GM23248 (cell line): ENCODE measurements at regions not wholly inside any gene's neighbourhood (a gene's known extent, or its start where the extent isn't known, plus 50 kb on each side); places are given as distances from the start of the nearest gene placed in this dataset.

ENCODE experiments used
- DNase-seq: peaks from one replicate; pipeline ENCODE4 v3.0.0-alpha.2; 2015
- H2AFZ ChIP-seq: fragments of 200-600 bp; sonication (generic); 2 replicates; pipeline ENCODE4 v1.6.1; 2016; ENCODE audit warnings: antibody characterized with exemption
- H3F3A ChIP-seq: fragments of 200-600 bp; sonication (generic); 2 replicates; pipeline ENCODE4 v1.6.1; 2016; ENCODE audit warnings: mild to moderate bottlenecking, antibody characterized with exemption, mixed run types; ENCODE audit not compliant: insufficient read depth
- H3K27ac ChIP-seq: fragments of 200-600 bp; sonication (generic); 2 replicates; pipeline ENCODE4 v1.5.1; 2016; ENCODE audit warnings: mild to moderate bottlenecking
- H3K27me3 ChIP-seq: fragments of 200-600 bp; sonication (generic); replicated peaks from 2 replicates; pipeline ENCODE4 v1.6.1; 2016; ENCODE audit warnings: mild to moderate bottlenecking; ENCODE audit not compliant: insufficient read depth
- H3K36me3 ChIP-seq: fragments of 200-600 bp; sonication (generic); 2 replicates; pipeline ENCODE4 v1.6.1; 2016; ENCODE audit warnings: low read depth, mild to moderate bottlenecking
- H3K4me1 ChIP-seq: fragments of 200-600 bp; sonication (generic); 2 replicates; pipeline ENCODE4 v1.6.1; 2016; ENCODE audit warnings: mild to moderate bottlenecking; ENCODE audit not compliant: insufficient read depth
- H3K4me2 ChIP-seq: fragments of 200-600 bp; sonication (generic); one replicate; pipeline ENCODE4 v1.6.1; 2016; ENCODE audit warnings: mild to moderate bottlenecking; ENCODE audit not compliant: unreplicated experiment
- H3K4me3 ChIP-seq: fragments of 200-600 bp; sonication (generic); 2 replicates; pipeline ENCODE4 v1.5.1; 2016; ENCODE audit warnings: mild to moderate bottlenecking
- H3K79me2 ChIP-seq: fragments of 200-600 bp; sonication (generic); 2 replicates; pipeline ENCODE4 v1.6.1; 2016; ENCODE audit warnings: mild to moderate bottlenecking; ENCODE audit not compliant: insufficient read depth
- H3K9ac ChIP-seq: fragments of 200-600 bp; sonication (generic); 2 replicates; pipeline ENCODE4 v1.6.1; 2016; ENCODE audit warnings: mild to moderate bottlenecking
- H3K9me2 ChIP-seq: fragments of 200-600 bp; sonication (generic); 2 replicates; pipeline ENCODE4 v1.6.1; 2016; ENCODE audit warnings: mixed run types, mild to moderate bottlenecking, moderate library complexity; ENCODE audit not compliant: insufficient read depth
- H3K9me3 ChIP-seq: fragments of 200-600 bp; sonication (generic); one replicate; pipeline ENCODE4 v1.6.1; 2017; ENCODE audit warnings: low read depth
- H4K20me1 ChIP-seq: fragments of 200-600 bp; sonication (generic); 2 replicates; pipeline ENCODE4 v1.6.0; 2016; ENCODE audit not compliant: insufficient read depth
- EZH2 ChIP-seq: fragments of 200-600 bp; sonication (generic); IDR thresholded peaks from 2 replicates; pipeline ENCODE4 v1.6.1; 2018; ENCODE audit warnings: antibody characterized with exemption, mild to moderate bottlenecking; ENCODE audit not compliant: insufficient read depth, poor library complexity, severe bottlenecking
- EZH2phosphoT487 ChIP-seq: fragments of 200-600 bp; sonication (generic); IDR thresholded peaks from 2 replicates; pipeline ENCODE4 v1.6.1; 2018; ENCODE audit warnings: antibody characterized with exemption, moderate library complexity, mild to moderate bottlenecking, low read depth; ENCODE audit not compliant: insufficient read depth
- WGBS, 2 experiments: methylation state at CpG; one replicate each; pipeline ENCODE4 v1.1.6; 2015 to 2017; ENCODE audit warnings: low lambda C conversion rate in 2 of 2, low coverage in 1 of 2; ENCODE audit errors: missing lambda C conversion rate in 2 of 2; 5-methylcytosine and 5-hydroxymethylcytosine counted together
- in situ Hi-C: fragments of 300-500 bp; cut with MboI; formaldehyde crosslinking; loops from 2 replicates; pipeline ENCODE4 v1.15.0; 2020

DNA sequence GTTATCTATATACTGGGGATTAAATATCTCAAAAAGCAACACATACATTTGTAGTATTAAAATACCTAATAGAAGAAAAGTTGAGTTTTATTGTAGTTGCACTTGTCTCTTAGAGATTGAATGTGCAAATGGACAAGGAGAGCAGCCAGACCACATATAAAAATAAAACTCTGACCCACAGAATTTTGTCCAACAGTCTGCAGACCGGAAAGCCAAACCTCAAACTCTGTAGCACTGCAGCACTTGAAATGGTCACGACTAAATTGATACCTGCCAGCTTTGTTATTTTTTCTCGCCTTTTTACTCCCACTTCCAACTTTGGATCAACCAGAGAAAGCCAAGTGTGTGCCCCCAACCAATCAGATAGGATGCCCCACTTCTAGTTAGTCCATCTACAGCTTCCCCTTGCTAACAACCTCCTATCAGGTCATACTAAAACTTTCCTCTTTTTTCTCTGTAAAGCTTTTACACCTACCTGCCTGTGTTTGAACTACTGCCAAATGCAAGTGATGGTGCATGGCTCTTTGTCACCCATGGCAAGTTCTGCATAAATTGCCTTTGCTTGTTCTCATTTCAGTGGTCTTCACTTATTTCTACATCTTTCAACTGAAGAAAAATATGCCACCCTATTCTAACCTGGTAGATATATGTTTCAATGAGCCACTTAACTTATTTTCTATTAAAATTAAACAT is 1250.7 kb upstream of the SPRY2 start:
- in situ Hi-C loops = no loop called here
- Histone ChIP-seq H3K9ac (no peak overlapping the region), H3K4me2 (no peak overlapping the region), H4K20me1 (no peaks in the 10 kb centered on the region), H3K9me2 (no peaks in the 10 kb centered on the region), H3K36me3 (no peaks in the 10 kb centered on the region), H2AFZ (no peak overlapping the region), H3K4me3 (no peak overlapping the region), H3K4me1 (no peaks in the 10 kb centered on the region), H3F3A (no peaks in the 10 kb centered on the region), H3K79me2 (no peaks in the 10 kb centered on the region), H3K27me3 (no peaks in the 10 kb centered on the region), H3K27ac (no peak overlapping the region), H3K9me3 (no peaks in the 10 kb centered on the region)
- no peak for TF ChIP-seq EZH2phosphoT487
- TF ChIP-seq EZH2 = no peak
- 8 to 12% methylated on average over 3 of the region's 3 CpGs for WGBS, 2 experiments
- DNase-seq = no peak

DNA sequence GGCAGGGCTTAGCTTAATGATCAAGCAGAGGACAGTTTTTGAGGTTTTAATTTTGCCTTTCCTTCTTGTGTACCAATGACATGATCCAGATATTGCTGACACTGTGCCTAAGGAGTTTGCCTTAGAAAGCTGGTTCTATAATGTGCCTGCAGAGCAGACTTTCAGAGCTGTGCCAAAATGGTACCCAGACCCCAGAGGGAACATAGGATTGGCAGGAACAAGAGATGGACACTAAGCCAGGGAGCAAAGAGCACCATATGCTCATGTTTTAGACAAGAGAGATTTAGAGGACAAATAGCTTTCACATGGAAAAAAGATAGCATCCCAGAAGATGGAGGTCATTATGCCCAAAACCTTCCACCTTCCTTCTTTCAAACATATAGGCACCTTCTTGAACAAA is 1241.5 kb upstream of the SPRY2 start:
- Histone ChIP-seq H3K4me1 (no peaks in the 10 kb centered on the region), H3K9me2 (no peaks in the 10 kb centered on the region), H4K20me1 (no peaks in the 10 kb centered on the region), H3K9ac (no peak overlapping the region), H3K27ac (no peak overlapping the region), H3K36me3 (no peaks in the 10 kb centered on the region), H3K27me3 (no peaks in the 10 kb centered on the region), H2AFZ (no peak overlapping the region), H3K79me2 (no peaks in the 10 kb centered on the region), H3F3A (no peaks in the 10 kb centered on the region), H3K4me2 (no peak overlapping the region), H3K9me3 (no peaks in the 10 kb centered on the region), H3K4me3 (no peak overlapping the region)
- no peak for DNase-seq
- in situ Hi-C loops = no loop called here
- TF ChIP-seq EZH2 (no peak), EZH2phosphoT487 (no peak)

DNA sequence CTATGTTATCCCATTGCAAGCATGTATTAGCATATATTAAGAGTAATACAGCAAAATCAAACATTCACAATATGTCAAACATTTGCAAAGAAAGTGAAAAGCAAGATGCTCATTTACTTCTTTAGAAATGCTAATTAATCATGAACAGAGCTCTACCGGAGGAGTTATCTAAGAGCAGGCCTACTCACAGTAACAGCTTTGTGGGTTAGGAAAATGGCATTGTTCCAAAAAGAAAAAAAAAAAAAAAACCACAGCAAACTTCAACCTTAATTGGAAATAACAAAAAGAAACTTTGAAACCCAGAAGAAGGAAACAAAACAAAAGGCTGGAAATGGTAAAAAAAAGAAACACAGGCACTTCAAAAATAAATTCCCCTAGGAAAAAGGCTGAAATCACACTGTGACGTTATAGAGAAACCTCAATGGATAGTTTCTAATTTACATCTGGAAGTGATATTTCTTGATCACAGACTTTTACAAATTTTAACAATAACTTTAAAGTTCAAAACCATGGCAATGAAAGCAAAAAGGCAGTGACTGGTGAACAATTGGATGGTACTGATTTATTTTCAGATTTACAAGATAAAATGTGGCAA is 1236.8 kb upstream of the SPRY2 start:
- 0 to 2% methylated on average over 2 of the region's 2 CpGs for WGBS, 2 experiments
- Histone ChIP-seq H3K79me2 (no peaks in the 10 kb centered on the region), H3K9me3 (no peaks in the 10 kb centered on the region), H4K20me1 (no peaks in the 10 kb centered on the region), H3F3A (no peaks in the 10 kb centered on the region), H3K36me3 (no peaks in the 10 kb centered on the region), H3K27ac (no peak overlapping the region), H3K9ac (no peak overlapping the region), H3K4me3 (no peak overlapping the region), H3K9me2 (no peaks in the 10 kb centered on the region), H2AFZ (no peak overlapping the region), H3K4me2 (no peak overlapping the region), H3K27me3 (no peaks in the 10 kb centered on the region), H3K4me1 (no peaks in the 10 kb centered on the region)
- in situ Hi-C loops = no loop called here
- DNase-seq = no peak
- TF ChIP-seq EZH2 (no peak), EZH2phosphoT487 (no peak)

DNA sequence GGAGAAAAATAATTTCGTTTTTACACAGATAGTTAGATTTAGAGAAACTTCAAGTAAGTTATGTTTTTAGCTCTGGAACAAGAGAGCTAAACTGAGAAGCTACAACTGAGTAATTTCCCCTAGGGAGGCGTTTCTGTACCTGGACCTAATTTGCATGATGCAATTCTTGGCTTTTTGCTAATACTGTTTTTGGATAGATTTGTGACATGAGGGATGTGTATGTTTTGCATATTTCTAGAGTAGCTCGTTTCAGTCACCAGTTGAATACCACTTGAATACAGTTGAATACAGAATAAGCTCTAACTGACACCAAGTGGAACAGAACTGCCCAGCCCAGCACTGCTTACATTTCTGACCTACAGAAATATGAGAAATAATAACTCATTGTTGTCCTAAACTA is 1227.9 kb upstream of the SPRY2 start:
- in situ Hi-C loops = no loop called here
- Histone ChIP-seq H3K9ac (no peak overlapping the region), H3K27me3 (no peaks in the 10 kb centered on the region), H3K4me3 (no peak overlapping the region), H3K9me3 (no peaks in the 10 kb centered on the region), H3K36me3 (no peaks in the 10 kb centered on the region), H4K20me1 (no peaks in the 10 kb centered on the region), H3K4me1 (no peaks in the 10 kb centered on the region), H3K9me2 (no peaks in the 10 kb centered on the region), H3K79me2 (no peaks in the 10 kb centered on the region), H3F3A (no peaks in the 10 kb centered on the region), H3K27ac (no peak overlapping the region), H2AFZ (no peak overlapping the region), H3K4me2 (no peak overlapping the region)
- 0 to 2% methylated on average over 3 of the region's 3 CpGs for WGBS, 2 experiments
- no peak for DNase-seq
- TF ChIP-seq EZH2phosphoT487 = no peak
- no peak for TF ChIP-seq EZH2
